Mesothelial cell of epicardium (in vitro differentiated cells): ENCODE measurements at regions not wholly inside any gene's neighbourhood (a gene's known extent, or its start where the extent isn't known, plus 50 kb on each side); places are given as distances from the start of the nearest gene placed in this dataset.

Source experiments
- DNase-seq, 2 experiments: peaks; one replicate each; pipeline ENCODE4 v3.0.0; 2021; ENCODE audit warnings: low spot score in 2 of 2; ENCODE audit not compliant: unreplicated experiment in 2 of 2
- H3K27ac Mint-ChIP-seq: 2 replicates; pipeline ENCODE4 v1.8.0; 2021; ENCODE audit warnings: mixed read lengths
- H3K27me3 Mint-ChIP-seq: 2 replicates; pipeline ENCODE4 v1.8.0; 2021; ENCODE audit warnings: low read depth, mixed read lengths
- H3K36me3 Mint-ChIP-seq: 2 replicates; pipeline ENCODE4 v1.8.0; 2021; ENCODE audit warnings: mixed read lengths
- H3K4me1 Mint-ChIP-seq: 2 replicates; pipeline ENCODE4 v1.8.0; 2021; ENCODE audit warnings: mixed read lengths
- H3K4me3 Mint-ChIP-seq: 2 replicates; pipeline ENCODE4 v1.8.0; 2021; ENCODE audit warnings: mild to moderate bottlenecking, moderate library complexity, mixed read lengths
- H3K9me3 Mint-ChIP-seq: 2 replicates; pipeline ENCODE4 v1.8.0; 2021; ENCODE audit warnings: mixed read lengths
- CTCF ChIP-seq: fragments of 200-600 bp; sonication (generic); IDR thresholded peaks from one replicate; pipeline ENCODE4 v1.5.0; 2021; ENCODE audit warnings: antibody characterized with exemption; ENCODE audit not compliant: unreplicated experiment

DNA sequence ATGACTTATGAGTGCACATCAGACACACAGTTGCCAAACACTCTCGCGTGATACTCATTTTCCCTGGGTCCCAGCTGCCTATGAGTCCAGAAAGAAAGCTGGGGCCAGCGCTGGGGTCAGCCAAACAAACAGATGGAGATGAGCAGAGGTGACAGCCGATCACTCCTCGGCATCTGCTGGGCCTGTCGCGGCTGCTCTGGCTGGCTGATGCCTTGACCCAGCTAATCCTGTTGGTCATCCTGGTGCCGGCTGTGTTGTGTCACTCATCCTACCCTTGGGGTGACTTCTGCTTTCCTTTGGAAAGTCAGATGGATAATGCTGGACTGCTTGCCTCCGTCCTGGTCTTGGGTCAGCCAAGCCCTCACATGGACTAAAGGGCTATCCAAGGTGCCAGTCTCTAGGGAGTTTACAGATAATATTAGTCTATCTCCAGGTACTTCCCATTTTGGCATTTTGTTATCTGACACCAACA, 105.3 kb upstream of the PDZRN3 start:
- Mint-ChIP-seq H3K36me3 (no peaks in the 10 kb centered on the region), H3K27ac (no peak overlapping the region), H3K4me1 (peaks cover 34% of the 10 kb centered on the region), H3K27me3 (no peaks in the 10 kb centered on the region), H3K9me3 (peaks cover 4% of the 10 kb centered on the region), H3K4me3 (no peak overlapping the region)
- no peak for DNase-seq
- TF ChIP-seq CTCF: no peak

DNA sequence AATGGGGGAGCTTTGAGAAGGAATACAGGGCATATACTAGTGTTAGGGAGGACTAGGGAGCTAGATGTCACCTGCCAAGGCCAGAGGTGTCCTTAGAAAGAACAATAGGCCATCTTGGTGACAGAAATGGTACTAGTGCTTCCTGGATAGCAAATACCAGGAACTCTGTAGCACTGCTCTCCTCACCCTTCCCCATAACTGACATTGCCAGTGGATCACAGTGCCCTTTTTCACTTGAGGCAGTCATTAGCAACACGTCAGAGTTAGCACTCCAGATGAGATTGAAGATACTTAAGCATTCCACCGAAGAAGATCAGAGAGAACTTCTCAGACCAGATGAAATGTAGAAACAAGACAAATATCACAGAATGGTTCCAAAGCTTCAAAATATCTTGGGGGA, 103.1 kb upstream of the PDZRN3 start:
- H3K27me3 Mint-ChIP-seq: no peaks in the 10 kb centered on the region
- H3K4me1 Mint-ChIP-seq: peaks cover 30% of the 10 kb centered on the region
- TF ChIP-seq CTCF: no peak
- H3K9me3 Mint-ChIP-seq: peaks cover 7% of the 10 kb centered on the region
- H3K27ac Mint-ChIP-seq: peak overlapping the region; percentile 78
- H3K4me3 Mint-ChIP-seq: no peak overlapping the region
- H3K36me3 Mint-ChIP-seq: no peaks in the 10 kb centered on the region
- DNase-seq: no peak

DNA sequence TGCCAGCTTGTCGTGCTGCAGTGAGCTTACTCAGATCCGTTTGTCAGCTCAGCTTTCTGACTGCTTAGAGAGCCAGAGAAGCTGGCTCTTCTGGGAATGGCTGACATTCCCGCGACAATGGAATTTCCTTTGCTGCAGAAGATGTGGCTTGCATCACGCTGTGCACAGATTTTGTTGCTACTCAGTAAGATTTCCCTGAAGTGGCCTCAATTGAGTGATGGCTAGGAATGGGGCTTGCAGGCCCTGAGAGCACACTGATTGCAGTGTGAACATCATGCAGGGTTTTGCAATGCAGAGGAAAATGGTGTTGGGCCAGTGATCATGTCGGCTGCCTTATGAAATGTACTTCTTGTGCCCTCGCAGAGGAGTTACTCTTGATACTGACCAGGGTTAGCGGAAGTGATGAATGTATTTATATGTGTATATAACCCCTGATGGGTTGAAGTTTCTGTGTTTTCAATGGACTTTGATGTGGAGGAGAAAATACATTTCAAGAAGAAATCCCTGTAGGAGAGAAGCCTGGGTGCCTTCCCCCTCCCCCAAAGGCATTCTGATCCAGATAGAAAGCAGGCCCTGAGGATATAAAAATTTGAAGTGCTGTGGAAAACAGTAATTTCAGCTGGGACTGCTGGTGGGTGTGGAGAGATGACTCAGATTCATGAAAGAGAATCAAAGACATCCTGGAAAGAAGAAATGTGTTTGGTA, 102.5 kb upstream of the PDZRN3 start:
- no peak for TF ChIP-seq CTCF
- DNase-seq: no peak
- Mint-ChIP-seq H3K9me3 (peaks cover 12% of the 10 kb centered on the region), H3K4me3 (no peak overlapping the region), H3K27ac (peak overlapping the region; percentile 78), H3K27me3 (no peaks in the 10 kb centered on the region), H3K36me3 (no peaks in the 10 kb centered on the region), H3K4me1 (peaks cover 30% of the 10 kb centered on the region)

DNA sequence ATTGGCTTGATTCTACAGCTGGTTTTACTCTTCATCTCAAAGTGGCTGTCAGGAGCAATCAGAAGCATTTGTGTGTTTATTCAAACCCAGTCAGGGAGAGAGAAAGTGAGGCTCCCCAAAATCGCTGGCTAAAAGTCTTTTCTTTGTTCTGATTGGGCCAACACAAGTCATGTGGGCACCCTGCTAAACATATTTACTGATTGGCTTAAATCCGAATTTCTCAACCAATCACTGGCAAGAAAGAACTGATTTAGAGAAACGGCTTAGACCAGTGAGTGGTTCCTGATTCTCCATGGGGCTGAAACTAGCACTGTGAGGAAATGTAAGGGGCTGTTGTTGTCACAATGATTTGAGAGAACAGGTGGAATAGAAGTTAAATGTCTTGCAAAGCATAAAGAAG, 98.9 kb upstream of the PDZRN3 start:
- H3K9me3 Mint-ChIP-seq: peaks cover 8% of the 10 kb centered on the region
- DNase-seq: no peak
- no peak overlapping the region for H3K4me3 Mint-ChIP-seq
- TF ChIP-seq CTCF: no peak
- H3K4me1 Mint-ChIP-seq: peaks cover 38% of the 10 kb centered on the region
- no peaks in the 10 kb centered on the region for H3K36me3 Mint-ChIP-seq
- H3K27me3 Mint-ChIP-seq: no peaks in the 10 kb centered on the region
- H3K27ac Mint-ChIP-seq: no peak overlapping the region

DNA sequence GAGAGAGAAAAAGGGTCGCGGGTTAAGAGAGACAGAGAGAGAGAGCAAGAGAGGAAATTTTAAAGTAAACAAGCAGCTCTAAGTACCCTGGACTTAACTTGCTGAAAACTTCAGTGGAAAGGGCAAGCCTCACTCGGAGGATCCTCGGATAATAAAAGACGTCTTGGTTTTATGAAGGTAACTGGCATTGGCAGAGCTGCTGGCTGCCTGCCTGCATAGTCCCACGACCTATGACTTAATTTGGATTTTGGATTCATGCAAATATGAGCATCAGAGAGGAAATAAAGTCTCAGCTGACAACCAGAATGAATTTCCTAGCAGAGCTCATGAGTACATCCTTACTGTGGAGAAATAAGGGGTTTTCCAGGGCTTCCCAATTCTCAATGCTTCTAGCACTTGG, 95.1 kb upstream of the PDZRN3 start:
- Mint-ChIP-seq H3K4me3 (no peak overlapping the region), H3K9me3 (peaks cover 8% of the 10 kb centered on the region), H3K27me3 (no peaks in the 10 kb centered on the region), H3K4me1 (peaks cover 22% of the 10 kb centered on the region), H3K27ac (peak overlapping the region; percentile 79), H3K36me3 (no peaks in the 10 kb centered on the region)
- TF ChIP-seq CTCF: no peak
- DNase-seq: no peak

GRCh38 chr3:73719413-73719851, 94.7 kb upstream of the PDZRN3 start:
- Mint-ChIP-seq H3K4me3 (no peak overlapping the region), H3K9me3 (peaks cover 8% of the 10 kb centered on the region), H3K36me3 (no peaks in the 10 kb centered on the region), H3K4me1 (peaks cover 22% of the 10 kb centered on the region), H3K27me3 (no peaks in the 10 kb centered on the region), H3K27ac (peak overlapping the region; percentile 79)
- DNase-seq: no peak
- TF ChIP-seq CTCF: no peak
